ENCODE measurements at regions not wholly inside any gene's neighbourhood (a gene's known extent, or its start where the extent isn't known, plus 50 kb on each side); places are given as distances from the start of the nearest gene placed in this dataset.

- TF ChIP-seq CTCF (IDR thresholded peaks at IDR 0.05) (no peak), POLR2A (IDR thresholded peaks at IDR 0.05) (no peak)
These were observed 230.0 kb upstream of the BLID start for GRCh38 chr11:122346006-122346405.
